ENCODE measurements at regions not wholly inside any gene's neighbourhood (a gene's known extent, or its start where the extent isn't known, plus 50 kb on each side); places are given as distances from the start of the nearest gene placed in this dataset.
"Not testable (repeated sequence)": the region's sequence is repeated elsewhere in the genome, so short reads cannot be mapped to it uniquely, and the experiment has no call there.

- no peak for DNase-seq (ENCODE audit: low read depth, low spot score)
Measured at GRCh38 chr4:27720010-27720766, 859.5 kb downstream of the STIM2 start.

- DNase-seq (ENCODE audit: low read depth, low spot score), result no peak
Measured at GRCh38 chr4:27721193-27721592, 860.6 kb downstream of the STIM2 start.

- DNase-seq (ENCODE audit: low read depth, low spot score), result no peak
Measured at GRCh38 chr4:27728892-27729291, 868.3 kb downstream of the STIM2 start.

GRCh38 chr4:27742816-27743215 is 882.2 kb downstream of the STIM2 start:
- no peak for DNase-seq (ENCODE audit: low read depth, low spot score)

- no peak for DNase-seq (ENCODE audit: low read depth, low spot score)
Measured at GRCh38 chr4:27759611-27760575, 899.3 kb downstream of the STIM2 start.

GRCh38 chr4:27763830-27764525 is 903.3 kb downstream of the STIM2 start:
- no peak for DNase-seq (ENCODE audit: low read depth, low spot score)

- DNase-seq (ENCODE audit: low read depth, low spot score), result no peak
Measured at GRCh38 chr4:27764526-27764837, 903.8 kb downstream of the STIM2 start.

- DNase-seq (ENCODE audit: low read depth, low spot score), result no peak
Measured at GRCh38 chr4:27770895-27771294, 910.3 kb downstream of the STIM2 start.

GRCh38 chr4:27775156-27775555 is 914.5 kb downstream of the STIM2 start:
- no peak for DNase-seq (ENCODE audit: low read depth, low spot score)

- no peak for DNase-seq (ENCODE audit: low read depth, low spot score)
Measured at GRCh38 chr4:27779827-27780226, 919.2 kb downstream of the STIM2 start.

GRCh38 chr4:27787195-27787594 is 926.6 kb downstream of the STIM2 start:
- no peak for DNase-seq (ENCODE audit: low read depth, low spot score)

GRCh38 chr4:27789773-27790172 is 929.1 kb downstream of the STIM2 start:
- DNase-seq (ENCODE audit: low read depth, low spot score), result no peak

GRCh38 chr4:27790911-27791310 is 930.3 kb downstream of the STIM2 start:
- no peak for DNase-seq (ENCODE audit: low read depth, low spot score)

- no peak for DNase-seq (ENCODE audit: low read depth, low spot score)
Measured at GRCh38 chr4:27791640-27792039, 931.0 kb downstream of the STIM2 start.

- DNase-seq (ENCODE audit: low read depth, low spot score), result no peak
Measured at GRCh38 chr4:27807207-27807606, 946.6 kb downstream of the STIM2 start.

GRCh38 chr4:27811948-27812347 is 951.3 kb downstream of the STIM2 start:
- DNase-seq (ENCODE audit: low read depth, low spot score), result no peak

- not testable (repeated sequence) for DNase-seq (ENCODE audit: low read depth, low spot score)
Measured at GRCh38 chr4:27813226-27813625, 952.6 kb downstream of the STIM2 start.

- not testable (repeated sequence) for DNase-seq (ENCODE audit: low read depth, low spot score)
Measured at GRCh38 chr4:27813699-27814425, 953.2 kb downstream of the STIM2 start.

- DNase-seq (ENCODE audit: low read depth, low spot score), result no peak
Measured at GRCh38 chr4:27819246-27819645, 958.6 kb downstream of the STIM2 start.

GRCh38 chr4:27828843-27829242 is 968.2 kb downstream of the STIM2 start:
- no peak for DNase-seq (ENCODE audit: low read depth, low spot score)

- no peak for DNase-seq (ENCODE audit: low read depth, low spot score)
Measured at GRCh38 chr4:27830251-27830650, 969.6 kb downstream of the STIM2 start.

- DNase-seq (ENCODE audit: low read depth, low spot score), result no peak
Measured at GRCh38 chr4:27835851-27836250, 975.2 kb downstream of the STIM2 start.

Measured in smooth muscle cell of the brain vasculature (primary cell).